GM23248 (cell line): ENCODE measurements at regions not wholly inside any gene's neighbourhood (a gene's known extent, or its start where the extent isn't known, plus 50 kb on each side); places are given as distances from the start of the nearest gene placed in this dataset.

ENCODE experiments used
- EZH2 ChIP-seq: fragments of 200-600 bp; sonication (generic); IDR thresholded peaks from 2 replicates; pipeline ENCODE4 v1.6.1; 2018; ENCODE audit warnings: antibody characterized with exemption, mild to moderate bottlenecking; ENCODE audit not compliant: insufficient read depth, poor library complexity, severe bottlenecking
- EZH2phosphoT487 ChIP-seq: fragments of 200-600 bp; sonication (generic); IDR thresholded peaks from 2 replicates; pipeline ENCODE4 v1.6.1; 2018; ENCODE audit warnings: antibody characterized with exemption, moderate library complexity, mild to moderate bottlenecking, low read depth; ENCODE audit not compliant: insufficient read depth

- TF ChIP-seq EZH2 (no peak), EZH2phosphoT487 (no peak)
Observed at GRCh38 chr1:59126366-59126765, 170.5 kb upstream of the FGGY start.
